Trophoblast cell (in vitro differentiated cells and primary cell): ENCODE measurements at regions not wholly inside any gene's neighbourhood (a gene's known extent, or its start where the extent isn't known, plus 50 kb on each side); places are given as distances from the start of the nearest gene placed in this dataset.
A peak's percentile ranks its signal among the peaks of the same experiment; 100 is the strongest.

ENCODE experiments used
- DNase-seq, 2 donors: peaks; one replicate each; pipeline ENCODE4 v3.0.0-alpha.2; 2016
- H2AFZ ChIP-seq: 2 replicates; pipeline ENCODE4 v1.6.1; 2013; ENCODE audit warnings: low read length, moderate library complexity, mild to moderate bottlenecking; ENCODE audit not compliant: insufficient read depth, poor library complexity
- H2AK5ac ChIP-seq: 2 replicates; pipeline ENCODE4 v1.6.1; 2013; ENCODE audit warnings: mild to moderate bottlenecking, low read length
- H2BK120ac ChIP-seq: 2 replicates; pipeline ENCODE4 v1.6.1; 2013; ENCODE audit warnings: low read length, mild to moderate bottlenecking, moderate library complexity; ENCODE audit not compliant: insufficient read depth, poor library complexity
- H2BK12ac ChIP-seq: 2 replicates; pipeline ENCODE4 v1.6.1; 2013; ENCODE audit warnings: mild to moderate bottlenecking, low read length, moderate library complexity
- H2BK5ac ChIP-seq: 2 replicates; pipeline ENCODE4 v1.6.1; 2013; ENCODE audit warnings: low read length, low read depth, moderate library complexity, mild to moderate bottlenecking; ENCODE audit not compliant: poor library complexity
- H3K14ac ChIP-seq: 2 replicates; pipeline ENCODE4 v1.6.1; 2013; ENCODE audit warnings: mild to moderate bottlenecking, low read length
- H3K18ac ChIP-seq: 2 replicates; pipeline ENCODE4 v1.6.1; 2013; ENCODE audit warnings: mild to moderate bottlenecking, low read length
- H3K23ac ChIP-seq: 2 replicates; pipeline ENCODE4 v1.6.1; 2013; ENCODE audit warnings: low read length
- H3K27ac ChIP-seq: 2 replicates; pipeline ENCODE4 v1.5.1; 2013; ENCODE audit warnings: low read depth, mild to moderate bottlenecking, inconsistent platforms, low read length, moderate library complexity
- H3K27me3 ChIP-seq: 2 replicates; pipeline ENCODE4 v1.6.1; 2013; ENCODE audit warnings: inconsistent platforms, mild to moderate bottlenecking, low read length, moderate library complexity; ENCODE audit not compliant: insufficient read depth
- H3K36me3 ChIP-seq, 2 experiments: 1 replicate in 1 of 2; 2 replicates in 1 of 2; pipeline ENCODE4 v1.6.1; 2013; ENCODE audit warnings: low read length in 2 of 2, mild to moderate bottlenecking in 2 of 2, moderate library complexity in 1 of 2; ENCODE audit not compliant: insufficient read depth in 2 of 2, control insufficient read depth in 1 of 2
- H3K4ac ChIP-seq: 2 replicates; pipeline ENCODE4 v1.6.1; 2013; ENCODE audit warnings: low read depth, mild to moderate bottlenecking, low read length, moderate library complexity
- H3K4me1 ChIP-seq, 2 experiments: 1 replicate in 1 of 2; 2 replicates in 1 of 2; pipeline ENCODE4 v1.6.1; 2013; ENCODE audit warnings: low read length in 2 of 2, mild to moderate bottlenecking in 2 of 2, moderate library complexity in 1 of 2; ENCODE audit not compliant: insufficient read depth in 2 of 2, control insufficient read depth in 1 of 2
- H3K4me2 ChIP-seq: 2 replicates; pipeline ENCODE4 v1.6.1; 2013; ENCODE audit warnings: inconsistent platforms, mild to moderate bottlenecking, low read length, moderate library complexity
- H3K4me3 ChIP-seq: 2 replicates; pipeline ENCODE4 v1.5.1; 2013; ENCODE audit warnings: mild to moderate bottlenecking, low read depth, low read length, inconsistent platforms
- H3K79me1 ChIP-seq: one replicate; pipeline ENCODE4 v1.6.1; 2013; ENCODE audit warnings: low read length
- H3K79me2 ChIP-seq: 2 replicates; pipeline ENCODE4 v1.6.1; 2013; ENCODE audit warnings: low read length, mild to moderate bottlenecking; ENCODE audit not compliant: control insufficient read depth, insufficient read depth, poor library complexity
- H3K9ac ChIP-seq: 2 replicates; pipeline ENCODE4 v1.6.1; 2013; ENCODE audit warnings: mild to moderate bottlenecking, low read length
- H3K9me3 ChIP-seq: 2 replicates; pipeline ENCODE4 v1.6.1; 2013; ENCODE audit warnings: low read depth, mild to moderate bottlenecking, control low read depth, inconsistent platforms, low read length; ENCODE audit not compliant: insufficient read depth
- H4K12ac ChIP-seq: 2 replicates; pipeline ENCODE4 v1.6.1; 2013; ENCODE audit warnings: low read depth, mild to moderate bottlenecking, low read length, moderate library complexity
- H4K8ac ChIP-seq: 2 replicates; pipeline ENCODE4 v1.6.1; 2013; ENCODE audit warnings: low read depth, mild to moderate bottlenecking, low read length, moderate library complexity
- H4K91ac ChIP-seq: one replicate; pipeline ENCODE4 v1.6.1; 2013; ENCODE audit warnings: low read depth, mild to moderate bottlenecking, low read length, moderate library complexity
- WGBS: extraction: QIAGEN DNeasy Blood & Tissue Kit; methylation state at CpG from one replicate; pipeline ENCODE4 v1.1.7; 2013; ENCODE audit warnings: missing lambda C conversion rate; ENCODE audit not compliant: insufficient read length, insufficient coverage; ENCODE audit errors: extremely low coverage; 5-methylcytosine and 5-hydroxymethylcytosine counted together

DNA sequence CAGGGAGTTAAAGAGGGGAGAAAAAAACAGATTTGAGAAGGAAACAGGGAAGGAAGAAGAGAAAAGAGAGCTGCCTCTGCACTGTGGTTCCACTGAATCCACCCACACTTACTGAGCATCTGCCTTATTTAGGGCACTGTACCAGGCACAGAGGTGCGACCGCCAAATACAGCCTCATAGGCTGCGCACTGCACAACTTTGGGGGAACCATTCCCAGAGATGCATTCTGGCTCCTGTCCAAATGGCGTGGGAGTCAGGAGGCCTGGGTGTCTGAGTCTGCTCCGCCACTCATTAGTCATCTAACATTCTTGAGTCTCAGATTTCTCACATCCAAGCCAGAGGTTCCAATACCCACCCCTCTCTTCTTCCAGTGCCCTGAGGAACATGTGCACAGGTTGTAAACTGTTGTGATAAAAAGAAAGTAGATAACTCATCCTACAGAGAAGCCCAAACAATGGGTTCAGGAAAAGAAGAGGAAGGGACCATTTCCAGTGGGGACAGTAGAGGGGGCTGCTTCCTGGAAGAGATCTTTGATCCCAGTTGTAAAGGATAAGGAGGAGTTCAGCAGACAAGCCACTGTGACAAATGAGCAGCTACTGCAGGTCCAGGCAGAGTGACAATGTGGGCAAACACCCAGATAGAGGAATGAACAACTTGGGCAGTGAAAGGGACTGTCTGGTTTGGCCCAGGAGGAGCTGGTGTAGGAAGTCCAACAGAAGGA lies 254.6 kb downstream of the UACA start:
- Histone ChIP-seq H3K79me2 (no peaks in the 10 kb centered on the region), H3K79me1 (no peaks in the 10 kb centered on the region), H3K36me3 (no peaks in the 10 kb centered on the region), H2BK12ac (no peak overlapping the region), H3K27me3 (no peaks in the 10 kb centered on the region), H2AK5ac (no peak overlapping the region), H4K8ac (no peak overlapping the region), H3K18ac (no peak overlapping the region), H3K4me3 (no peak overlapping the region), H3K4me2 (no peak overlapping the region), H2BK5ac (no peak overlapping the region), H3K14ac (no peak overlapping the region), H3K4ac (no peak overlapping the region), H2BK120ac (no peak overlapping the region), H3K9me3 (peaks cover 9% of the 10 kb centered on the region), H3K27ac (no peak overlapping the region), H2AFZ (no peak overlapping the region), H4K12ac (no peak overlapping the region), H4K91ac (no peak overlapping the region), H3K23ac (no peak overlapping the region), H3K4me1 (peaks cover 19 to 25% of the 10 kb centered on the region in 2 experiments), H3K9ac (no peak overlapping the region)
- peak; percentile 32 to 45 for DNase-seq
- WGBS: no CpG with 5 or more reads among the region's 5 CpGs

DNA sequence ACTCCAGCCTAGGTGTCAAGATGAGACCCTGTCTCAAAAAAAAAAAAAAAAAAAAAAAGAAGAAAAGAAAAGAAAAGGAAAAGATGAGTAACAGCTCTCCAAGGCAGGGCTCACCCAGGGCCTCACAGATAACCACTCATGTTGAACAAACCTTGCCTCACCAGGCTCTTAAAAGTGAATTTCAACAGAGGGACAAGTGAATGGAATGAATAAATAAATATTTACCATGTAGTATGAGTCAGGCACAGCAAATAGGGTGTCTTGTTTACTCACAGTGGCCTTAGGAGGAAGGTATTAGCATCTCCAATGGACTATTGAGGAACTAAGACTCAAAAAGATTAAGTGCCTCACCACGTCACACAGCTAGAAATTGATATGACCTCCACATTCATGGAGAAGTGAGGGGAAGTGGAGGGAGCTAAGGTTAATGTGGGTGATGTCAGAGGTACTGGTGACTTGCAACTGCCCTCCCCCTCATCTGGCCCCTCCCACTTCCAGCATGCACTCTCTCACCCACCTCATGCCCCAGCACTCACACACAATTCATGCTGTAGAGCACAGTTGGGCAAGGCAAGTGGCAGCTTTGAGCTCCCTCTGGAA lies 255.5 kb downstream of the UACA start:
- Histone ChIP-seq H3K23ac (no peak overlapping the region), H3K18ac (no peak overlapping the region)

DNA sequence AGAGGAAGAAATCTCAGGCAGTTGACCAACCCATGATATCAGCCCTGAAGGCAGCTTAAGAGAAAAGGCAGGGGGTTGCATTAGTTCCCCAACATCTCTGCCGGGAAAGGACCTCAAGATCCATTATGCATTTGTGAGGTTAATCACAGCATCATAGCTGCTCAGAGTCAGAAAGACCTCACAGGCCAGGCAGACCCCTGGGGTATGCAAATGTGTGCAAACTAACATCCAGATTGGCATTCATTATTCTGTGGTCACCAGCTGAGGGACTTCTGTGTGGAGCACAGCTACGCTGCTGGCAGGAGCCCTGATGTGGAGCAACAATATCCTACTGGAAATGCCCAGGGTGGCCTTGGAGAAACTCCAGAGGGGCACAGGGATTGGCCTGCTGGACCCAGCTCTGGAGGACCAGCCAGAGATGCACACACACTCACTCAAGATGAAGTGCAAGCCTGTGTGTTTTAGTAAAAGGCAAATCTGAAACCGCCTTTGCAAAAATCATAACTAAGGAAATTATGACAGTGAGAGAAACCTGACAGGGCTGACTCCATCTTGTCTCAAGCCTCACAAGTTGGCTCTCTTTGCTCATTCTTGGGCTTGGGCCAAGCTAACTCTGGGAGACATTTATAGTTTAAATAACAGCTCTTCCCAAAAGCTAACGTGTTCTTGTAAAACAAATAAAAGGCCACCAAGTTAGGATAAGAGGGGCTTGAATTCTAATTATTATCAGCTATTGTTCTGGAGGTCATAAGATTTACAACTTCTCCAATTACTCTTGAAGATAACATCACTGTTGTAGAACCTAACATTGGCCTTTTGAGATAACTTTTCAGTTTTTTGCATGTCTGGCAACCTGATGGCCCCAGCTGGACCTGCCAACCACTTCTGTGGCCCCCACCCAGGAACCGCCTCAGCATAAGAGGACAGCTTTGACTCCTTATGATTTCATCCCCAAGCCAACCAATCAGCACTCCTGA lies 257.1 kb downstream of the UACA start:
- Histone ChIP-seq H3K14ac (no peak overlapping the region), H4K8ac (no peak overlapping the region), H3K23ac (no peak overlapping the region), H3K27me3 (no peaks in the 10 kb centered on the region), H3K9me3 (peaks cover 9% of the 10 kb centered on the region), H3K79me2 (no peaks in the 10 kb centered on the region), H3K4ac (no peak overlapping the region), H3K4me2 (no peak overlapping the region), H2AFZ (no peak overlapping the region), H3K4me1 (peaks cover 19 to 25% of the 10 kb centered on the region in 2 experiments), H3K79me1 (no peaks in the 10 kb centered on the region), H3K9ac (no peak overlapping the region), H3K18ac (no peak overlapping the region), H4K12ac (no peak overlapping the region), H3K4me3 (no peak overlapping the region), H3K27ac (no peak overlapping the region), H3K36me3 (no peaks in the 10 kb centered on the region), H2BK120ac (no peak overlapping the region), H2AK5ac (no peak overlapping the region), H2BK5ac (no peak overlapping the region), H2BK12ac (no peak overlapping the region), H4K91ac (no peak overlapping the region)
- DNase-seq: no peak
- WGBS: no CpG with 5 or more reads among the region's 5 CpGs

More for the DNA sequence above, 255.5 kb downstream of the UACA start:
- Histone ChIP-seq H3K4ac (no peak overlapping the region), H3K27ac (no peak overlapping the region), H2BK120ac (no peak overlapping the region), H3K27me3 (no peaks in the 10 kb centered on the region), H3K36me3 (no peaks in the 10 kb centered on the region), H3K79me2 (no peaks in the 10 kb centered on the region), H2BK12ac (no peak overlapping the region), H2BK5ac (no peak overlapping the region), H3K4me1 (peaks cover 19 to 25% of the 10 kb centered on the region in 2 experiments), H2AK5ac (no peak overlapping the region), H3K9ac (no peak overlapping the region), H3K4me3 (no peak overlapping the region), H2AFZ (no peak overlapping the region), H4K12ac (no peak overlapping the region), H4K8ac (no peak overlapping the region), H4K91ac (no peak overlapping the region), H3K4me2 (no peak overlapping the region), H3K9me3 (peaks cover 9% of the 10 kb centered on the region), H3K79me1 (no peaks in the 10 kb centered on the region), H3K14ac (no peak overlapping the region)
- DNase-seq: peak; percentile 23 to 47
- no CpG with 5 or more reads among the region's 1 CpG for WGBS

DNA sequence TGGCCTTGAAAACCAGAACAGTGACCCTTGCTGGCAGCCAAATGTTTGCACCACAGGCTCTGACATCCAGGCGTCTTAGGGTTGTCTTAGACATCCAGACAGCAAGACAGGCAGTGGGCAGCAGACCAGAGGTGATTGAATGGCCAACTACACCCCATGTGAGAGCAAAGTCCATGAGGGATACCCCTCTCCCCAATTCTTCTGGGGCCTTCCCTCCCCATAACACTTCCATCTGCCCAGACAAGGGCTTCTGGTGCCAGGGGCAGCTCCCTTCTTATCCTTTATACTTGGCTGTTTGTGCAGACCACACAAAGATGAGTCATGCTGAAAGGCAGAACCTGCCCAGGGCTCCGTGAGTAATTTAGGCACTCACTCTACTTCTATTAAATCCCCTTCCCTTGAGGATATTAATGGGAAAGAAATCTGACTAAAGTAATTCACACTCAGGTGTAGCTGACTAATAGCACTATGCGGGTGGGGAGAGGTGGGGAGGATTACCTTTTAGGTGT lies 257.9 kb downstream of the UACA start:
- H3K4me3 ChIP-seq: no peak overlapping the region
- no peaks in the 10 kb centered on the region for H3K27me3 ChIP-seq
- H3K79me2 ChIP-seq: no peaks in the 10 kb centered on the region
- no peak overlapping the region for H3K27ac ChIP-seq
- no peak overlapping the region for H4K12ac ChIP-seq
- no peak overlapping the region for H2BK5ac ChIP-seq
- H2BK12ac ChIP-seq: no peak overlapping the region
- H3K36me3 ChIP-seq: no peaks in the 10 kb centered on the region
- H2AFZ ChIP-seq: no peak overlapping the region
- H4K8ac ChIP-seq: no peak overlapping the region
- no peak overlapping the region for H3K14ac ChIP-seq
- H2BK120ac ChIP-seq: no peak overlapping the region
- no peak overlapping the region for H3K9ac ChIP-seq
- DNase-seq: peak; percentile 69 to 74
- peaks cover 19 to 25% of the 10 kb centered on the region in 2 experiments for H3K4me1 ChIP-seq
- no peak overlapping the region for H3K23ac ChIP-seq
- no peak overlapping the region for H3K18ac ChIP-seq
- no peaks in the 10 kb centered on the region for H3K79me1 ChIP-seq
- H3K4me2 ChIP-seq: peak overlapping the region; percentile 20
- WGBS: no CpG with 5 or more reads among the region's 3 CpGs
- H4K91ac ChIP-seq: no peak overlapping the region
- H2AK5ac ChIP-seq: no peak overlapping the region
- no peak overlapping the region for H3K4ac ChIP-seq
- H3K9me3 ChIP-seq: peaks cover 9% of the 10 kb centered on the region
